Uterus (tissue), 2 donors: ENCODE measurements at regions not wholly inside any gene's neighbourhood (a gene's known extent, or its start where the extent isn't known, plus 50 kb on each side); places are given as distances from the start of the nearest gene placed in this dataset.

ENCODE experiments used
- POLR2A ChIP-seq, 2 donors: fragments of 450-650 bp; IDR thresholded peaks; one replicate each; pipeline ENCODE4 v1.6.1; 2016; ENCODE audit warnings: antibody characterized with exemption in 2 of 2, mild to moderate bottlenecking in 1 of 2, moderate library complexity in 1 of 2
- TF ChIP-seq, protein P1 (sequence below), 4 experiments: fragments of 200-600 bp in 2 of 4; fragments of 450-650 bp in 2 of 4; sonication (generic) in 2 of 4; IDR thresholded peaks; one replicate each; pipeline ENCODE4 v1.5.1; 2016 to 2019; ENCODE audit warnings: antibody characterized with exemption in 4 of 4, mild to moderate bottlenecking in 2 of 4, moderate library complexity in 1 of 4

GRCh38 chr5:8824371-8824770, 721.5 kb downstream of the SEMA5A start:
- TF ChIP-seq, protein P1, sequence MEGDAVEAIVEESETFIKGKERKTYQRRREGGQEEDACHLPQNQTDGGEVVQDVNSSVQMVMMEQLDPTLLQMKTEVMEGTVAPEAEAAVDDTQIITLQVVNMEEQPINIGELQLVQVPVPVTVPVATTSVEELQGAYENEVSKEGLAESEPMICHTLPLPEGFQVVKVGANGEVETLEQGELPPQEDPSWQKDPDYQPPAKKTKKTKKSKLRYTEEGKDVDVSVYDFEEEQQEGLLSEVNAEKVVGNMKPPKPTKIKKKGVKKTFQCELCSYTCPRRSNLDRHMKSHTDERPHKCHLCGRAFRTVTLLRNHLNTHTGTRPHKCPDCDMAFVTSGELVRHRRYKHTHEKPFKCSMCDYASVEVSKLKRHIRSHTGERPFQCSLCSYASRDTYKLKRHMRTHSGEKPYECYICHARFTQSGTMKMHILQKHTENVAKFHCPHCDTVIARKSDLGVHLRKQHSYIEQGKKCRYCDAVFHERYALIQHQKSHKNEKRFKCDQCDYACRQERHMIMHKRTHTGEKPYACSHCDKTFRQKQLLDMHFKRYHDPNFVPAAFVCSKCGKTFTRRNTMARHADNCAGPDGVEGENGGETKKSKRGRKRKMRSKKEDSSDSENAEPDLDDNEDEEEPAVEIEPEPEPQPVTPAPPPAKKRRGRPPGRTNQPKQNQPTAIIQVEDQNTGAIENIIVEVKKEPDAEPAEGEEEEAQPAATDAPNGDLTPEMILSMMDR (IDR thresholded peaks at IDR 0.05) = no peak
- TF ChIP-seq POLR2A (IDR thresholded peaks at IDR 0.05) = no peak
